ENCODE measurements at regions not wholly inside any gene's neighbourhood (a gene's known extent, or its start where the extent isn't known, plus 50 kb on each side); places are given as distances from the start of the nearest gene placed in this dataset.

DNA sequence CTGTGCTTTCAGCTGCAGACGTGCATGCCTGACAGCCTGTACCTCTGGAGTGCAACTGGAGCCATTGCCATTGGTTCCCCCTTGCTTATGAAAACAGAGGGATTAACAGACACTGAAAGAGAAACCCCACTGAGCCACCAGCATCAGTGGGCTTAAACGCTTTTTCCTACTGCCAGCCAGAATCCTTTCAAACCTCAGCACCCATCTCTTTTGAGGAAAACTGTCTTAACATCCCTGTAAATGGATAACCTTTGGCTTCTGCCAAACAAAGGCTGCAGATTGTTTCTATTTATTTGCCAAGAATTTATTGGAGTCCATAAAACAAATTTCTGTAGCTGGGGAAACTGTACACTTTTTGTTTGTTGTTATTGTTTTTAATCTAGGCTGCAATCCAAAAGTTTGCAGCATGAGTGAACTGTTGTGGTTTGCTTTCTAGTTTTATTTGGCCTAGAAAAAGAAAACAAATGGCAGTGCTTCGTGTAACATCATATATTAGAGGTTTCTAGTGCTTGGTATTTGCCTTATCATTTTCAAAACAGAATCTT is 369.2 kb upstream of the IL12A start:
- H3K4me2 ChIP-seq (ENCODE audit: low read length): no peak overlapping the region
- H3K79me2 ChIP-seq: no peaks in the 10 kb centered on the region
- no peaks in the 10 kb centered on the region for H3K36me3 ChIP-seq (ENCODE audit: control insufficient read depth, insufficient read depth, low read length)
- TF ChIP-seq, protein P1, sequence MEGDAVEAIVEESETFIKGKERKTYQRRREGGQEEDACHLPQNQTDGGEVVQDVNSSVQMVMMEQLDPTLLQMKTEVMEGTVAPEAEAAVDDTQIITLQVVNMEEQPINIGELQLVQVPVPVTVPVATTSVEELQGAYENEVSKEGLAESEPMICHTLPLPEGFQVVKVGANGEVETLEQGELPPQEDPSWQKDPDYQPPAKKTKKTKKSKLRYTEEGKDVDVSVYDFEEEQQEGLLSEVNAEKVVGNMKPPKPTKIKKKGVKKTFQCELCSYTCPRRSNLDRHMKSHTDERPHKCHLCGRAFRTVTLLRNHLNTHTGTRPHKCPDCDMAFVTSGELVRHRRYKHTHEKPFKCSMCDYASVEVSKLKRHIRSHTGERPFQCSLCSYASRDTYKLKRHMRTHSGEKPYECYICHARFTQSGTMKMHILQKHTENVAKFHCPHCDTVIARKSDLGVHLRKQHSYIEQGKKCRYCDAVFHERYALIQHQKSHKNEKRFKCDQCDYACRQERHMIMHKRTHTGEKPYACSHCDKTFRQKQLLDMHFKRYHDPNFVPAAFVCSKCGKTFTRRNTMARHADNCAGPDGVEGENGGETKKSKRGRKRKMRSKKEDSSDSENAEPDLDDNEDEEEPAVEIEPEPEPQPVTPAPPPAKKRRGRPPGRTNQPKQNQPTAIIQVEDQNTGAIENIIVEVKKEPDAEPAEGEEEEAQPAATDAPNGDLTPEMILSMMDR (IDR thresholded peaks at IDR 0.05): no peak
- no peak overlapping the region for H3K9ac ChIP-seq
- H3K4me3 ChIP-seq (ENCODE audit: low read depth, low read length): no peak overlapping the region
- no peaks in the 10 kb centered on the region for H3K27me3 ChIP-seq (ENCODE audit: control insufficient read depth, insufficient read depth, low read length)
- no peaks in the 10 kb centered on the region for H3K4me1 ChIP-seq
- no peak overlapping the region for H3K27ac ChIP-seq
- H3K9me3 ChIP-seq (ENCODE audit: control insufficient read depth, low read length): no peaks in the 10 kb centered on the region
- no peak overlapping the region for H2AFZ ChIP-seq

DNA sequence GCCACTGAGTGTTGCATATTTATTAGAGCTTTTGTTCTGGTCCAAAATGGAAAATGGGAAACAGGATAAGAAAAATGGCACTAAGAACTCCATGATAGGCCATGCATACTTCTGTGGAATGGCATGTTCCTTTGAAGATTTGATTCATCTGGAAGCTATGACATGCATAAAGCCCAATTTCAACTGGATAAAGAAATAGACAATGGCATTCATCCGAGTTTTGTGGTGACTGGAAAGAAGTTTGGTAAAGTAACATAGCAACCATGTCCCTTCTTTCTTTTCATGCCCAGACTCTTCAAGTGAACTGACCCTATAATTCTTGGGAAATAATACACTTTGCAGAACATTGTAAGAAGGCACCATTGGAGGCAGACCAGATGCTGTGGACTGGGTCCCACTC is 368.4 kb upstream of the IL12A start:
- H2AFZ ChIP-seq: no peak overlapping the region
- no peaks in the 10 kb centered on the region for H3K9me3 ChIP-seq (ENCODE audit: control insufficient read depth, low read length)
- H3K4me2 ChIP-seq (ENCODE audit: low read length): no peak overlapping the region
- H3K79me2 ChIP-seq: no peaks in the 10 kb centered on the region
- no peaks in the 10 kb centered on the region for H3K27me3 ChIP-seq (ENCODE audit: control insufficient read depth, insufficient read depth, low read length)
- H3K27ac ChIP-seq: no peak overlapping the region
- no peak overlapping the region for H3K4me3 ChIP-seq (ENCODE audit: low read depth, low read length)
- no peaks in the 10 kb centered on the region for H3K36me3 ChIP-seq (ENCODE audit: control insufficient read depth, insufficient read depth, low read length)
- no peaks in the 10 kb centered on the region for H3K4me1 ChIP-seq
- TF ChIP-seq, protein P1 (IDR thresholded peaks at IDR 0.05): no peak
- no peak overlapping the region for H3K9ac ChIP-seq

DNA sequence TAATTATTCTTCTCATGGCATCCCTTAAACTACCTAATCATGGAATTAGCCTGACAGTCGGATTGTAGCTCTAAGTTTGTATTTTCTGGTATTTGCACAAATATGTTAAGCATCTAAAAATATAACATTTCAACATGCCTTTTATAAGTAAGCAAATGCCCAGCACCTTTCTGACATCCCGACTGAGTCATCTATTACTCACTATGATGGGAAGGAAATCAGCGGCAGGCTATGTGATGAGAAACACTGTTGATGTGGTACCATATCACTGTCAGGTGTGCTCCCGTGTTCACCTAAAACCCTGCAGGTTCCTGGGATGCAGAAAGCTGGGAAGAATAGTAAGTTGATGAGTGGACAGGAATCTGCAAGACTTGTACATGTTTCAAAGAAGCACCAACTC is 367.8 kb upstream of the IL12A start:
- TF ChIP-seq, protein P1 (IDR thresholded peaks at IDR 0.05): no peak
- Histone ChIP-seq H3K27ac (no peak overlapping the region), H3K4me2 (ENCODE audit: low read length) (no peak overlapping the region)

DNA sequence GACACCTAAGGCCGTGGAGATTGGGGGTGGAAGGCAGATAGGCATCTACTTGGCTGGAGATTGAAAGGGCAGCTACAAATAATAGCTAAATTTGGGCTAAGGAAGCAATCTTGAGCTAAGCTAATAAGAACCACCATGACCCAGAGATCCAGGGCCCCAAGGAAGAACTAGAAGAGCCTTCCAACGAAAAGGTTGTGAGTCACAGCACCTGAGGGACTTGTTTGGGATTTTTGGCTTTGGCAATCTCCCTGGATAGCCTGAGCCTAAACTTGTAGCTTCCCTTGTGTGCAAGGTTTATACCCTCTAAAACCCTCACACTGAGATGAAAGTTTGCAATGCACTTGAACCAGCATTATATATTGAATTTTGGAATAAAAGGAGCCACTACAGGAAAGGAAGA is 364.0 kb upstream of the IL12A start:
- no peak overlapping the region for H3K4me2 ChIP-seq (ENCODE audit: low read length)
- H3K27me3 ChIP-seq (ENCODE audit: control insufficient read depth, insufficient read depth, low read length): no peaks in the 10 kb centered on the region

More for the DNA sequence above, 367.8 kb upstream of the IL12A start:
- Histone ChIP-seq H3K9ac (no peak overlapping the region), H3K9me3 (ENCODE audit: control insufficient read depth, low read length) (no peaks in the 10 kb centered on the region), H3K79me2 (no peaks in the 10 kb centered on the region), H3K4me3 (ENCODE audit: low read depth, low read length) (no peak overlapping the region), H3K36me3 (ENCODE audit: control insufficient read depth, insufficient read depth, low read length) (no peaks in the 10 kb centered on the region), H3K4me1 (no peaks in the 10 kb centered on the region), H3K27me3 (ENCODE audit: control insufficient read depth, insufficient read depth, low read length) (no peaks in the 10 kb centered on the region), H2AFZ (no peak overlapping the region)

DNA sequence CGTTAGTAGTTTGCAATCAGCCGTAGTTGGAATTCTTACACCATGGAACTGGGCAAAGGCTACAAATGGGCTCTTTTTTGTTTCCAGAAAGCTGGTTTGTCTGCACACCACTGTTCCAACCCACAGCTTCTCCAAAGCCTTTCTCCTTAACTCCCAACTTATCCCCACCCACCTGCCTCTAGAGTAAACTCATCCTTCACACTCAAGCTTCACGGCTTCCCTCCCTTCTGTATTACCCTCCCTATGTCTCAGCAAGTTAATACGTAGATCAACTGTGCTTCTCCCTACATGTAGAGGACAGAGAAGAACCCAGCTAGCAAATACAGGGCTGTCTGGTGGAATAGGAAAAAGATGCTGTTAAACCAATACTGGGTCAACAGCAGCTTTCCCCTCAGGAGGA is 363.0 kb upstream of the IL12A start:
- Histone ChIP-seq H3K79me2 (no peaks in the 10 kb centered on the region), H3K4me2 (ENCODE audit: low read length) (no peak overlapping the region), H3K36me3 (ENCODE audit: control insufficient read depth, insufficient read depth, low read length) (no peaks in the 10 kb centered on the region), H3K27ac (no peak overlapping the region), H3K27me3 (ENCODE audit: control insufficient read depth, insufficient read depth, low read length) (no peaks in the 10 kb centered on the region), H3K9ac (no peak overlapping the region), H2AFZ (no peak overlapping the region), H3K4me3 (ENCODE audit: low read depth, low read length) (no peak overlapping the region), H3K9me3 (ENCODE audit: control insufficient read depth, low read length) (no peaks in the 10 kb centered on the region), H3K4me1 (no peaks in the 10 kb centered on the region)
- TF ChIP-seq, protein P1 (IDR thresholded peaks at IDR 0.05): no peak

More for the DNA sequence above, 364.0 kb upstream of the IL12A start:
- H3K4me3 ChIP-seq (ENCODE audit: low read depth, low read length): no peak overlapping the region
- TF ChIP-seq, protein P1 (IDR thresholded peaks at IDR 0.05): no peak
- no peaks in the 10 kb centered on the region for H3K9me3 ChIP-seq (ENCODE audit: control insufficient read depth, low read length)
- H3K79me2 ChIP-seq: no peaks in the 10 kb centered on the region
- no peak overlapping the region for H3K27ac ChIP-seq
- H3K4me1 ChIP-seq: no peaks in the 10 kb centered on the region
- H2AFZ ChIP-seq: no peak overlapping the region
- no peak overlapping the region for H3K9ac ChIP-seq
- H3K36me3 ChIP-seq (ENCODE audit: control insufficient read depth, insufficient read depth, low read length): no peaks in the 10 kb centered on the region

Data from parathyroid adenoma (tissue), 2 donors.